Testis (tissue), 2 donors: ENCODE measurements at regions not wholly inside any gene's neighbourhood (a gene's known extent, or its start where the extent isn't known, plus 50 kb on each side); places are given as distances from the start of the nearest gene placed in this dataset.

Experiments
- DNase-seq: peaks from one replicate; pipeline ENCODE4 v3.0.0-alpha.2; 2019
- H3K27ac ChIP-seq, 2 donors: fragments of 200-600 bp; sonication (generic); one replicate each; pipeline ENCODE4 v1.5.1; 2019
- H3K27me3 ChIP-seq: fragments of 200-600 bp; sonication (generic); one replicate; pipeline ENCODE4 v1.5.1; 2019
- H3K36me3 ChIP-seq: fragments of 200-600 bp; sonication (generic); one replicate; pipeline ENCODE4 v1.5.1; 2017; ENCODE audit warnings: low read depth; ENCODE audit errors: missing control alignments
- H3K4me1 ChIP-seq: fragments of 200-600 bp; sonication (generic); one replicate; pipeline ENCODE4 v1.5.1; 2019
- H3K4me3 ChIP-seq, 2 donors: fragments of 200-600 bp; sonication (generic); one replicate each; pipeline ENCODE4 v1.5.1; 2017 to 2019
- H3K9me3 ChIP-seq: fragments of 200-600 bp; sonication (generic); one replicate; pipeline ENCODE4 v1.5.1; 2017
- POLR2A ChIP-seq: fragments of 450-650 bp; IDR thresholded peaks from one replicate; pipeline ENCODE4 v1.6.1; 2017; ENCODE audit warnings: antibody characterized with exemption, mild to moderate bottlenecking, moderate library complexity
- WGBS, 2 donors: methylation state at CpG; one replicate each; pipeline ENCODE4 v1.1.5; 2018; 5-methylcytosine and 5-hydroxymethylcytosine counted together
- intact Hi-C: fragments of 100-400 bp; cut with DNase I; formaldehyde crosslinking; loops from one replicate; pipeline ENCODE4 v1.15.1; 2023; ENCODE audit warnings: low total_unique reads
- TF ChIP-seq, protein P1 (sequence below), 3 experiments: fragments of 450-650 bp in 2 of 3; fragments of 200-600 bp in 1 of 3; sonication (generic) in 1 of 3; IDR thresholded peaks; one replicate each; pipeline ENCODE4 v1.5.1; 2016 to 2019; ENCODE audit warnings: antibody characterized with exemption in 3 of 3, mild to moderate bottlenecking in 2 of 3, moderate library complexity in 1 of 3

DNA sequence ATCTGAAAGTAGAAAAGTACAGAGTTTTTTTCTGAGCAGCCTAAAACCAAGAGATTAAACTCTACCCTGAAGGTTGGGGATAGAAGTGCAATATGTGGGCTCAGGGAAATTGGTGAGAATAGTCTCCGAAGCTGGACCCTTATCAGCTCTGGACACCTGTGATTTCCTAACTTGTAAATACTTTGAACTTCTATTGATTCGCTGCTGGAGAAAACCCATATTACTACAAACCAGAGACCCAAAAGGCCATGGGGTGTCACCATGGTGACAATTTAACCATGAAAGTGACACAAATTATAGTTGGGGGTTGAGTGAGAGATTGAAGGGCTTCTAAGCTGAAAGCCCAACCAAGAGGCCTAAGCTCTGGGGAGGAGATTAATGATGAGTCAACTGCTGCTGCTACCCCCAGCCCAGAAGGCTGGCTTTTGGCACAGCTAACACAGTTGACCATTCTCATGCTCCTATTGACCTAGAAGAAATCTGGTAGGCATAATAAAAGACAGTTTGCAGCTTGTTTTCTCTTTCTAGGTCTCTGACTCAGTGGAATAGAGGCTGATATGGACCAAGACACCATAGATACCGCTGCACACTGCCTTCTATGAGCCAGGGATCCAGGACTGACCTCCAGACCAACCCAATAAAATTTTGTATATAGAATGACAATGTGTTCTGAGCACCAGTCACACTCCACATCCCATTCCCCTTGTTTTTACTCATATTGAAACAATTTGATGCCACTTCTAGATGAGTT lies 131.9 kb upstream of the FNDC3A start:
- intact Hi-C loops = no loop called here
- no peak overlapping the region for H3K27ac ChIP-seq
- no peaks in the 10 kb centered on the region for H3K4me1 ChIP-seq
- H3K9me3 ChIP-seq = no peaks in the 10 kb centered on the region
- 88 to 92% methylated on average over 3 of the region's 3 CpGs for WGBS, 2 donors
- no peaks in the 10 kb centered on the region for H3K27me3 ChIP-seq
- TF ChIP-seq POLR2A = no peak
- TF ChIP-seq, protein P1, sequence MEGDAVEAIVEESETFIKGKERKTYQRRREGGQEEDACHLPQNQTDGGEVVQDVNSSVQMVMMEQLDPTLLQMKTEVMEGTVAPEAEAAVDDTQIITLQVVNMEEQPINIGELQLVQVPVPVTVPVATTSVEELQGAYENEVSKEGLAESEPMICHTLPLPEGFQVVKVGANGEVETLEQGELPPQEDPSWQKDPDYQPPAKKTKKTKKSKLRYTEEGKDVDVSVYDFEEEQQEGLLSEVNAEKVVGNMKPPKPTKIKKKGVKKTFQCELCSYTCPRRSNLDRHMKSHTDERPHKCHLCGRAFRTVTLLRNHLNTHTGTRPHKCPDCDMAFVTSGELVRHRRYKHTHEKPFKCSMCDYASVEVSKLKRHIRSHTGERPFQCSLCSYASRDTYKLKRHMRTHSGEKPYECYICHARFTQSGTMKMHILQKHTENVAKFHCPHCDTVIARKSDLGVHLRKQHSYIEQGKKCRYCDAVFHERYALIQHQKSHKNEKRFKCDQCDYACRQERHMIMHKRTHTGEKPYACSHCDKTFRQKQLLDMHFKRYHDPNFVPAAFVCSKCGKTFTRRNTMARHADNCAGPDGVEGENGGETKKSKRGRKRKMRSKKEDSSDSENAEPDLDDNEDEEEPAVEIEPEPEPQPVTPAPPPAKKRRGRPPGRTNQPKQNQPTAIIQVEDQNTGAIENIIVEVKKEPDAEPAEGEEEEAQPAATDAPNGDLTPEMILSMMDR (IDR thresholded peaks at IDR 0.05) = no peak
- no peak overlapping the region for H3K4me3 ChIP-seq
- no peak for DNase-seq
- H3K36me3 ChIP-seq = no peaks in the 10 kb centered on the region

DNA sequence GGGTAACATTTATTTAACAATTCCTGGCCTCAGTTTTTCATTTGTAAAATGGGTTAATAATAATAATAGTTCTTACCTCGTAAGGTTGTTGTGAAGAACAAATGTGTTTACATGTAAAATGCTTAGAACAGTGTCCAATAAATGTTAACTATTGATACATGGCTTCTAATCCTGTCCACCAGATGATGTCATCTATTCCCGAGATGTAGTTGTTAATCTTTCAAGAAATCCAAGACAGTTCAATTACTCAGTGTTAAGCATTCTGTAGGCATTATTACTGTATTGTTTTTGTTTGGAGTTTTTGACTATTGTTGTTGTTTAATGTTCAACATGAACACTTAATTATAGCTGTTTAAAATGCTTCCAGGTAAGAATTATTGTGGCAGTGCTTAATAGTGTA lies 131.0 kb upstream of the FNDC3A start:
- intact Hi-C loops = no loop called here
- Histone ChIP-seq H3K27ac (no peak overlapping the region), H3K4me3 (no peak overlapping the region), H3K36me3 (no peaks in the 10 kb centered on the region), H3K4me1 (no peaks in the 10 kb centered on the region), H3K27me3 (no peaks in the 10 kb centered on the region), H3K9me3 (no peaks in the 10 kb centered on the region)
- no peak for DNase-seq
- TF ChIP-seq POLR2A = no peak
- TF ChIP-seq, protein P1 (IDR thresholded peaks at IDR 0.05) = no peak
- 81 to 84% methylated on average over 2 of the region's 2 CpGs for WGBS, 2 donors

DNA sequence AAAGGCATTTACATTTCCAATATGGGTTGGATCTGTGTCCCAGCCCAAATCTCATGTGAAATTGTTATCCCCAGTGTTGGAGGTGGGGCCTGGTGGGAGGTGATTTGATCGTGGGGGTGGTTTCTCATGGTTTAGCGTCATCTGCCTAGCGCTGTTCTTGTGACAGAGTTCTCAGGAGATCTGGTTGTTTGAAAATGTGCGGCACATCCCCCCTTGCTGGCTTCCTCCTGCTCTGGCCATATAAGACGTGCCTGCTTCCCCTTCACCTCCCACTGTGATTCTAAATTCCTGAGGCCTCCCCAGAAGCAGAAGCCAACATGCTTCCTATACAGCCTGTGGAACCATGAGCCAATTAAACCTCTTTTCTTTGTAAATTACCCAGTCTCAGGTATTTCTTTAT lies 126.2 kb upstream of the FNDC3A start:
- intact Hi-C loops = no loop called here
- Histone ChIP-seq H3K4me1 (no peaks in the 10 kb centered on the region), H3K27me3 (no peaks in the 10 kb centered on the region), H3K4me3 (no peak overlapping the region), H3K36me3 (no peaks in the 10 kb centered on the region), H3K27ac (no peak overlapping the region), H3K9me3 (no peaks in the 10 kb centered on the region)
- no peak for TF ChIP-seq POLR2A
- TF ChIP-seq, protein P1 (IDR thresholded peaks at IDR 0.05) = no peak
- WGBS, 2 donors = 63 to 72% methylated on average over 5 of the region's 5 CpGs
- peak; percentile 15 for DNase-seq

DNA sequence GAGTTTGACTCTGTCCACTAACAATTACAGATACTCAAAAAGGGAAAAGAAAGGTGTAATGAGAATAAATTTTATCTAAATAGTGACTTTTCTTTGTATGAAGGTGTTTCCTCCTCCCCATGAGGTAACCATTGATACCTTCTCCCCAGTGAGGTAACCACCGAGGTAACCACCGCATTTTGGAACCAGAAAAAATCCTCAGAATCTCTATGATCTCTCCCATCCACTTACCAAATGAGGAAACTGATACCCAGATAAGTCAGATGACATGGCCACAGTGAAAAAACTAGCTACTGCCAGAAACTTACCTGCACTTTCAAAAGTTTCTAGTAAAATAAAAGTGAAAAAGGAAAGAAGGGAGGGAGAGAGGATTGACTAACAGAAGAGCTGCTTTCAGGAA lies 124.0 kb upstream of the FNDC3A start:
- no peak for TF ChIP-seq POLR2A
- TF ChIP-seq, protein P1 (IDR thresholded peaks at IDR 0.05) = no peak
- no peak overlapping the region for H3K4me3 ChIP-seq
- intact Hi-C loops = no loop called here
- DNase-seq = no peak
- no peaks in the 10 kb centered on the region for H3K9me3 ChIP-seq
- no peaks in the 10 kb centered on the region for H3K4me1 ChIP-seq
- 91 to 92% methylated on average over 2 of the region's 2 CpGs for WGBS, 2 donors
- H3K27ac ChIP-seq = no peak overlapping the region
- no peaks in the 10 kb centered on the region for H3K27me3 ChIP-seq
- no peaks in the 10 kb centered on the region for H3K36me3 ChIP-seq
